ENCODE measurements at regions not wholly inside any gene's neighbourhood (a gene's known extent, or its start where the extent isn't known, plus 50 kb on each side); places are given as distances from the start of the nearest gene placed in this dataset.

- no peak for TF ChIP-seq CTCF (IDR thresholded peaks at IDR 0.05)
- TF ChIP-seq POLR2A (IDR thresholded peaks at IDR 0.05), result no peak
These were observed 143.9 kb downstream of the ALX1 start for GRCh38 chr12:85423947-85424346.
